GM19395 (cell line): ENCODE measurements at regions not wholly inside any gene's neighbourhood (a gene's known extent, or its start where the extent isn't known, plus 50 kb on each side); places are given as distances from the start of the nearest gene placed in this dataset.
"Not testable (repeated sequence)": the region's sequence is repeated elsewhere in the genome, so short reads cannot be mapped to it uniquely, and the experiment has no call there.

ENCODE experiments used
- ATAC-seq: cut with Tn5 transposase; IDR thresholded peaks from one replicate; pipeline ENCODE4 v1.9.1; 2021; ENCODE audit warnings: mild to moderate bottlenecking, moderate library complexity; ENCODE audit not compliant: unreplicated experiment

- no peak for ATAC-seq
Measured at GRCh38 chr5:1638658-1639400, 115.1 kb upstream of the LPCAT1 start.

GRCh38 chr5:1637639-1638481 lies 114.1 kb upstream of the LPCAT1 start:
- ATAC-seq, result no peak

- no peak for ATAC-seq
Measured at GRCh38 chr5:1636981-1637638, 113.3 kb upstream of the LPCAT1 start.

- ATAC-seq, result not testable (repeated sequence)
Measured at GRCh38 chr5:1636208-1636770, 112.5 kb upstream of the LPCAT1 start.

GRCh38 chr5:1635477-1635876 lies 111.7 kb upstream of the LPCAT1 start:
- ATAC-seq, result not testable (repeated sequence)

GRCh38 chr5:1634337-1634661 lies 110.5 kb upstream of the LPCAT1 start:
- ATAC-seq, result peak; percentile 25

- ATAC-seq, result peak; percentile 97
Measured at GRCh38 chr5:1633605-1634336, 110.0 kb upstream of the LPCAT1 start.

GRCh38 chr5:1631004-1631403 lies 107.2 kb upstream of the LPCAT1 start:
- ATAC-seq, result not testable (repeated sequence)

GRCh38 chr5:1626397-1626796 lies 102.6 kb upstream of the LPCAT1 start:
- ATAC-seq, result not testable (repeated sequence)

GRCh38 chr5:1619531-1619930 lies 95.8 kb upstream of the LPCAT1 start:
- ATAC-seq, result not testable (repeated sequence)

- ATAC-seq, result not testable (repeated sequence)
Measured at GRCh38 chr5:1618296-1618865, 94.6 kb upstream of the LPCAT1 start.

GRCh38 chr5:1617236-1617755 lies 93.5 kb upstream of the LPCAT1 start:
- not testable (repeated sequence) for ATAC-seq

- not testable (repeated sequence) for ATAC-seq
Measured at GRCh38 chr5:1613515-1613914, 89.8 kb upstream of the LPCAT1 start.

GRCh38 chr5:1610526-1610925 lies 86.8 kb upstream of the LPCAT1 start:
- not testable (repeated sequence) for ATAC-seq

GRCh38 chr5:1609111-1609510 lies 85.4 kb upstream of the LPCAT1 start:
- not testable (repeated sequence) for ATAC-seq

- ATAC-seq, result not testable (repeated sequence)
Measured at GRCh38 chr5:1608336-1608735, 84.6 kb upstream of the LPCAT1 start.

GRCh38 chr5:1606951-1607350 lies 83.2 kb upstream of the LPCAT1 start:
- ATAC-seq, result not testable (repeated sequence)

GRCh38 chr5:1603916-1604315 lies 80.2 kb upstream of the LPCAT1 start:
- ATAC-seq, result not testable (repeated sequence)

GRCh38 chr5:1601565-1601964 lies 77.8 kb upstream of the LPCAT1 start:
- not testable (repeated sequence) for ATAC-seq
